HG02943 (cell line): ENCODE measurements at regions not wholly inside any gene's neighbourhood (a gene's known extent, or its start where the extent isn't known, plus 50 kb on each side); places are given as distances from the start of the nearest gene placed in this dataset.
"Not testable (repeated sequence)": the region's sequence is repeated elsewhere in the genome, so short reads cannot be mapped to it uniquely, and the experiment has no call there.

Experiments used
- ATAC-seq: cut with Tn5 transposase; IDR thresholded peaks from one replicate; pipeline ENCODE4 v1.9.1; 2021; ENCODE audit warnings: mild to moderate bottlenecking, low read depth, moderate library complexity; ENCODE audit not compliant: unreplicated experiment

GRCh38 chr3:115251509-115251908 is 104.4 kb upstream of the ZBTB20 start:
- no peak for ATAC-seq

DNA sequence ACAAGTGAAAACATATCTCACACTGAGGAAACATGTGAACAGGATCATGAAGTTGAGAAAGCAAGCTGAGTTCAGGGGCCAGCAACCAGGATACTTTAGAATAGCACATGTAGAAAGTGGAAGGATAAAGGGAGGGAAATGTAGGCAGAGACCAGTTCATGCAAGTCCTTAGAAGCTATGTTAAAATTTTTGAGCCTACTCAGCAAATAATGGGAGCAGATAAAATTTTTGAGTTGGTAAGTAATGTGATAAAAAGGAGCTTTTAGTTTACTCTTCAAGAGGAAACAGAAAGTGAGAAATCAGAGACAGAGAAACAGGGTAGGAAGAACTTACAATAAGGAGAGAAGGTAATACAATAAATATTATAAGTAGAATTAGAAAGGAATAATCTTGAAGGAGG is 105.6 kb upstream of the ZBTB20 start:
- no peak for ATAC-seq

GRCh38 chr3:115254492-115255196 is 107.6 kb upstream of the ZBTB20 start:
- ATAC-seq, result no peak

DNA sequence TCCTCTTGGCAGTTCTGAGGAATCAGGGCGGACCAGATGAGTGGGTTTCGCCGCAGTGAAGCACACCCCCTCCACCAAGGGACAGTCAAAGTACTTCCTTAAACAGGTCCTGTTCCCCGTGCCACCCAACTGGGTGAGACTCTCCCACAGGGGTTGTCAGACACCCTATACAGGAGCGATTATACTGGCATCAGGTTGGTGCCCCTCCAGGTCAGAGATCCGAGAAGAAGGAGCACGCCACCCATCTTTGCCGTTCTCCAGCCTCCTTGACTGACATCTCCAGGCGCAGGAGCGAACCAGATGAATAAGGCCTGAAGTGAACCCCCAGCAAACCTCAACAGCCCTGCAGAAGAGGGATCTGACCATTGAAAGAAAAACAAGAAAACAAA is 108.1 kb upstream of the ZBTB20 start:
- no peak for ATAC-seq

GRCh38 chr3:115270849-115271248 is 123.8 kb upstream of the ZBTB20 start:
- no peak for ATAC-seq

- no peak for ATAC-seq
Observed at GRCh38 chr3:115272036-115272824, 125.1 kb upstream of the ZBTB20 start.

GRCh38 chr3:115275896-115276295 is 128.8 kb upstream of the ZBTB20 start:
- ATAC-seq, result no peak

DNA sequence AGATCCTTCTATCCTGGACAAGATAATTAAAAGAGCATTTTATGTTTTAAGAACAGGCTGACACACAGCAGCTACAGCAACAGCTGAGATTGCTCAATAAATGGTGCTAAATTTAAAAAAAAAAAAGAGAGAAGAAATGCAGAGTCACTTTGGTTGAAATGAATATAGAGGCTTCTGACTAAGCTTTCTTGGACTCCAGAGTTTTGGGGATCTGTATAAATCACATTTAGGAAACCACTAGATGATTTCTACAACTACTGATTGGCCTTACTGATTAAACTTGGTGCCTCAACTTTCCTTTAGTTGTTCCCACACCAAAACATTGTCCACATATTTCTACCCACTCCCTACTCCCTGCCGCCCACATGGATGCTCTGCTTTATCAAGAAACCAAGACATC is 132.9 kb upstream of the ZBTB20 start:
- ATAC-seq, result no peak

- ATAC-seq, result no peak
Observed at GRCh38 chr3:115280506-115280905, 133.4 kb upstream of the ZBTB20 start.

- no peak for ATAC-seq
Observed at GRCh38 chr3:115281697-115282675, 134.9 kb upstream of the ZBTB20 start.

- no peak for ATAC-seq
Observed at GRCh38 chr3:115284980-115285379, 137.9 kb upstream of the ZBTB20 start.

DNA sequence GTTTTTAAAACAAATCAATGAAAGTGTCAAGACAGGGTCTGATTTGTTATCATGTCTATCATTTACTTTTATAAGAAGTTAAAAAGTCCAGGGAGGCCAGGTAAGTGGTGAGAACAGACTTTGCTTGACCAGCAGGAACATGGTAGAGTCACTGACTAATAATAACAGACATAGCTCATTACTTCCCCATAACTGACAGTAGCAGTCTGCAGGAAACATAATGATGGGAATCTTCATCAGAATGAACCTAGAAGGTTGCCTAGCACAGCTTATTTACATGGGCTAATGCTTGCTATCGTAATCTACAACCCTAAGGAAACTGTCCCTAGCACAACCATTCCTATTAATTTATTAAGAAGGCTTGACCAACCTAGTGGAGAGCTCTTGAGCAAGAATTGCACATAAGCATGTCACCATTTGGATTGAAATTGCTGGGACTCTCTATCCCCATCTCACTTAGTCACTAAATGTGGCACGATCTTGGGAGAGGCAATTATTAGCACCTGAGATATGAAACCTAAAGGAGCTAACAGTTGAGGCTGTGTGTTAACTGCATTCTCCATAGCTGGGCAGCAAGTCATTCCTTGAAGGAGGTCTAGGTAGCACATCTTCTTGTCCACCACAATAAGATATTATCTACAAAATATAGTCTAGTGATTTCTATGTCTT is 139.6 kb upstream of the ZBTB20 start:
- ATAC-seq, result no peak

DNA sequence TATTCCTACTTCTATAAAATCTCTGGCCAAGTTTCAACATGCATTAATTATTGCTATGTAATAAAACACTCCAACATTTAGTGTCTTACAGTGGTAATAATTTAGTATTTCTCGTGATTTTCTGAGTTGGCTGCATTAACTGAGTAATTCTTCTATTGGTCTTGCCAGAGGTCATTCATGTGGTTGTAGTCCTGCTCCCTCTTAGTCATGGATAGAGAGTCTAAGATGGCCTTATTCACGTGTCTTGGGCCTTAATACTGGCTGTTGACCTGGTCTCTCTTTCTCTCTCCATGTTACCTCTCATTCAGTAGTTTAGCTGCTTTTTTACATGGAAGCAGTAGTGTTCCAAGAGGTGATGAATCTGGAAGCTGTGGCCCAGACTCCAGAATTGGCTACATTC is 140.1 kb upstream of the ZBTB20 start:
- ATAC-seq, result no peak

GRCh38 chr3:115292131-115292530 is 145.0 kb upstream of the ZBTB20 start:
- ATAC-seq, result no peak

- no peak for ATAC-seq
Observed at GRCh38 chr3:115292677-115293165, 145.6 kb upstream of the ZBTB20 start.

GRCh38 chr3:115293321-115293720 is 146.2 kb upstream of the ZBTB20 start:
- ATAC-seq, result no peak

DNA sequence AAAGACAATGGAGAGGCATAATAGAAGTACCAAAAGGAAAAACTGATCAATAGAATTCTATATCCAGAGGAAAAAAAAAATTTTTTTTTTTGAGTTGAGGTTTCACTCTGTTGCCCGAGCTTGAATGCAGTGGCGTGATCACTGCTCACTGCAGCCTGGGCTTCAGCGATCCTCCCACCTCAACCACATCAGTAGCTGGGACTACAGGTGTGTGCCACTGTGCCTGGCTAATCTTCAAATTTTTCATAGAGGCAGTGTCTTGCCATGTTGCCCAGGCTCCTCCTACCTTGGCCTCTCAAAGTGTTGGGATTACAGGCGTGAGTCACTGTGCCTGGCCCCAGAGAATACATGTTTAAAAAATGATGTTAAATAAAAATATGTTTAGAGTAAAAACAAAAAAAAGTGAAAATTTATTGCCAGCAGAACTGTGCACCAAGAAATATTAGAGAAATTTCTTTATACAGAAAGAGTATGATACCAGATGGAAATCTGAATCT is 154.3 kb upstream of the ZBTB20 start:
- no peak for ATAC-seq

GRCh38 chr3:115317953-115318352 is 170.9 kb upstream of the ZBTB20 start:
- ATAC-seq, result not testable (repeated sequence)

GRCh38 chr3:115321400-115321805 is 174.3 kb upstream of the ZBTB20 start:
- no peak for ATAC-seq

DNA sequence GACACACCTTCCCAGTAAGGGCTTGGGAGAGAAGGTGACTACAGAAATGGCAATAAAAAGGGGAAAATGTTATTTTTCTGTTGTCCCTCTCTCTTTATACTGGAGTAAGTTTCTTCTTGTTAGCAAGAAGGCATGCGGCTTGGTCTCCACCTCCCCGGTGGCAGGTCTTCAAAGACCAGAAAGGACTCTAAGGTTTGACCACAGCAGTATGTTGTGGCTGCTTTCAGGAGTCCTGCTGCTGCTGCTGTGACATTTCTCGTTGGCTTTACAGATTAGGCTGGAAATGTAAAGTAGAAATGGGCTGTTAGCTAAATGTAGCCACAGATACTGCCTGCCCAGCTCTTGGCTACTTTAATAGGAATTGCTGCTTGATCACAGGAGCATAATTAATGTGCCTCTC is 175.8 kb upstream of the ZBTB20 start:
- ATAC-seq, result no peak
